ENCODE measurements at regions not wholly inside any gene's neighbourhood (a gene's known extent, or its start where the extent isn't known, plus 50 kb on each side); places are given as distances from the start of the nearest gene placed in this dataset.

Small RNA genes lying in the stretch of these regions (small RNA-seq; reads per million reads assigned to genes)
- gene AC026784.1 (0 reads per million in 4 donors), gene RF00019 (0 reads per million in 4 donors), gene RF00561 (0 reads per million in 4 donors)

Data from upper lobe of left lung (tissue), 4 donors.